Common myeloid progenitor, CD34-positive (primary cell): ENCODE measurements at regions not wholly inside any gene's neighbourhood (a gene's known extent, or its start where the extent isn't known, plus 50 kb on each side); places are given as distances from the start of the nearest gene placed in this dataset.

Experiments used
- CTCF ChIA-PET: fragments of 350-600 bp; sonication (Branson Sonifier 250); formaldehyde crosslinking; loops from one replicate; lab custom pipeline; 2021; ENCODE audit warnings: antibody characterized with exemption; lab: Charles Lee
- POLR2A ChIA-PET: fragments of 350-600 bp; sonication (Branson Sonifier 250); formaldehyde crosslinking; loops from one replicate; lab custom pipeline; 2021; ENCODE audit warnings: antibody characterized with exemption; lab: Charles Lee
- DNase-seq, 3 donors: peaks; one replicate each; pipeline versions ENCODE4 v3.0.0 to v3.0.0-alpha.2; 2013
- H3K27ac ChIP-seq, 2 experiments: 1 replicate in 1 of 2; 2 replicates in 1 of 2; pipeline ENCODE4 v1.7.0; 2013; ENCODE audit warnings: inconsistent platforms in 2 of 2, low read length in 2 of 2, mild to moderate bottlenecking in 2 of 2, low read depth in 1 of 2, moderate library complexity in 1 of 2; ENCODE audit not compliant: severe bottlenecking in 2 of 2, insufficient read depth in 1 of 2, poor library complexity in 1 of 2
- H3K27me3 ChIP-seq, 5 experiments: replicated peaks in 2 of 5; 1 replicate in 3 of 5; 2 replicates in 2 of 5; pipeline versions ENCODE4 v1.6.1 to v1.7.0; 2013; ENCODE audit warnings: low read length in 4 of 5, mild to moderate bottlenecking in 2 of 5, moderate library complexity in 2 of 5, inconsistent platforms in 1 of 5; ENCODE audit not compliant: insufficient read depth in 5 of 5, control insufficient read depth in 4 of 5
- H3K36me3 ChIP-seq, 4 experiments: 1 replicate in 2 of 4; 2 replicates in 2 of 4; pipeline versions ENCODE4 v1.6.1 to v1.7.0; 2013; ENCODE audit warnings: low read length in 3 of 4, control low read depth in 1 of 4, mild to moderate bottlenecking in 1 of 4; ENCODE audit not compliant: control insufficient read depth in 4 of 4, insufficient read depth in 4 of 4
- H3K4me1 ChIP-seq, 4 experiments: 1 replicate in 3 of 4; 2 replicates in 1 of 4; pipeline versions ENCODE4 v1.6.1 to v1.7.1; 2013; ENCODE audit warnings: low read length in 3 of 4, mild to moderate bottlenecking in 3 of 4, control low read depth in 1 of 4, inconsistent platforms in 1 of 4, moderate library complexity in 1 of 4; ENCODE audit not compliant: control insufficient read depth in 4 of 4, insufficient read depth in 4 of 4; ENCODE audit errors: control extremely low read depth in 1 of 4
- H3K4me3 ChIP-seq, 7 experiments: 1 replicate in 4 of 7; 2 replicates in 3 of 7; pipeline versions ENCODE4 v1.5.1 to v1.7.0; 2013; ENCODE audit warnings: mild to moderate bottlenecking in 7 of 7, low read length in 6 of 7, moderate library complexity in 6 of 7, inconsistent platforms in 2 of 7, low read depth in 2 of 7, control low read depth in 1 of 7; ENCODE audit not compliant: insufficient read depth in 4 of 7, control insufficient read depth in 1 of 7; ENCODE audit errors: extremely low read depth in 1 of 7
- H3K9me3 ChIP-seq, 5 experiments: 1 replicate in 4 of 5; 2 replicates in 1 of 5; pipeline versions ENCODE4 v1.6.1 to v1.7.1; 2013; ENCODE audit warnings: low read length in 4 of 5, mild to moderate bottlenecking in 2 of 5, inconsistent platforms in 1 of 5, low read depth in 1 of 5, moderate library complexity in 1 of 5; ENCODE audit not compliant: control insufficient read depth in 4 of 5, insufficient read depth in 2 of 5; ENCODE audit errors: control extremely low read depth in 1 of 5
- WGBS: methylation state at CpG from one replicate; pipeline ENCODE4 v1.1.5; 2013; ENCODE audit not compliant: insufficient coverage; 5-methylcytosine and 5-hydroxymethylcytosine counted together

GRCh38 chr6:11370191-11371018 is 137.9 kb upstream of the NEDD9 start:
- no peak overlapping the region for H3K4me3 ChIP-seq
- CTCF ChIA-PET, result no interaction called here
- 96% methylated on average over 24 of the region's 24 CpGs for WGBS
- H3K36me3 ChIP-seq, result no peaks in the 10 kb centered on the region
- DNase-seq, result no peak
- POLR2A ChIA-PET, result no interaction called here
- no peaks in the 10 kb centered on the region for H3K9me3 ChIP-seq
- H3K27ac ChIP-seq, result no peak overlapping the region
- no peaks in the 10 kb centered on the region for H3K27me3 ChIP-seq
- peaks cover 0 to 25% (median 2%) of the 10 kb centered on the region in 4 experiments for H3K4me1 ChIP-seq

GRCh38 chr6:11368760-11369159 is 136.3 kb upstream of the NEDD9 start:
- no peaks in the 10 kb centered on the region for H3K27me3 ChIP-seq
- WGBS, result 100% methylated on average over 1 of the region's 1 CpG
- ChIA-PET POLR2A (no interaction called here), CTCF (no interaction called here)
- no peak for DNase-seq
- no peak overlapping the region for H3K4me3 ChIP-seq
- H3K36me3 ChIP-seq, result peaks cover 0 to 5% (median 0%) of the 10 kb centered on the region in 4 experiments
- H3K4me1 ChIP-seq, result peaks cover 0 to 11% (median 3%) of the 10 kb centered on the region in 4 experiments
- no peak overlapping the region for H3K27ac ChIP-seq
- H3K9me3 ChIP-seq, result no peaks in the 10 kb centered on the region

GRCh38 chr6:11368264-11368663 is 135.8 kb upstream of the NEDD9 start:
- no peak overlapping the region for H3K4me3 ChIP-seq
- WGBS, result 100% methylated on average over 3 of the region's 5 CpGs

DNA sequence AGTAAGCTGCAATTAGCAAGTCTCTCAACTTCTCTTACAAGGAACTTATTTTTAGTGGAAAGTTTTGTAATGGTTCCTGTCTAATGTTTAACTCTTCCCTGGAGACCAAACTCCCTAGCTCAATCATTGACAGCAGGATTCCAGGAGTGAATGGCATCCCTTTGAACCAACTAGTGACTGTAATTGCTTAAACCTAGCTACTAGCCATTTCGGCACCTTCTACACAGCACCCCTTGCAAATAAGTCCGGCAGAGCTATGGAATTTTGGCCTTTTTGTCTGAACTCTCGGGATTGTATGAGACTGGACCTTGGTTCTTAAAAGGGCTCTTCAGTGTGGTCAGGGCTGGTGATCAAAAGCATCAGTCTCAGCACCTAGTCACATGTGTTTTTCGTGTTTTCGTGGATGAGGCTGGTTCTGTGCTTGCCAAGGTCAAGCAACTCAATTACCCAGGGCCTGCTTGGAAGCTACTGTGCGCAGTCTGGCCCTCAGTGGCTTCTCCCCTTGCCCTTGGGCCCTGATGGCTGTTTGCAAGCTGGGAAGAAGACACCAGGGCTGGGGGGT is 135.3 kb upstream of the NEDD9 start:
- no peaks in the 10 kb centered on the region for H3K27me3 ChIP-seq
- no peak overlapping the region for H3K4me3 ChIP-seq
- H3K36me3 ChIP-seq, result peaks cover 0 to 5% (median 0%) of the 10 kb centered on the region in 4 experiments
- CTCF ChIA-PET, result no interaction called here
- no peaks in the 10 kb centered on the region for H3K9me3 ChIP-seq
- POLR2A ChIA-PET, result no interaction called here
- DNase-seq, result no peak
- peaks cover 0 to 5% (median 1%) of the 10 kb centered on the region in 4 experiments for H3K4me1 ChIP-seq
- H3K27ac ChIP-seq, result no peak overlapping the region
- WGBS, result 100% methylated on average over 4 of the region's 6 CpGs

More at GRCh38 chr6:11368264-11368663, 135.8 kb upstream of the NEDD9 start:
- H3K27ac ChIP-seq, result no peak overlapping the region
- H3K4me1 ChIP-seq, result peaks cover 0 to 6% (median 3%) of the 10 kb centered on the region in 4 experiments
- POLR2A ChIA-PET, result no interaction called here
- H3K36me3 ChIP-seq, result peaks cover 0 to 5% (median 0%) of the 10 kb centered on the region in 4 experiments
- CTCF ChIA-PET, result no interaction called here
- no peaks in the 10 kb centered on the region for H3K27me3 ChIP-seq
- no peaks in the 10 kb centered on the region for H3K9me3 ChIP-seq
- DNase-seq, result no peak

GRCh38 chr6:11366934-11367637 is 134.6 kb upstream of the NEDD9 start:
- peaks cover 0 to 5% (median 0%) of the 10 kb centered on the region in 4 experiments for H3K36me3 ChIP-seq
- 90% methylated on average over 2 of the region's 4 CpGs for WGBS
- no peaks in the 10 kb centered on the region for H3K9me3 ChIP-seq
- no peaks in the 10 kb centered on the region for H3K27me3 ChIP-seq
- H3K4me1 ChIP-seq, result peaks cover 0 to 1% (median 0%) of the 10 kb centered on the region in 4 experiments
- H3K4me3 ChIP-seq, result no peak overlapping the region
- no peak for DNase-seq
- ChIA-PET POLR2A (no interaction called here), CTCF (no interaction called here)
- no peak overlapping the region for H3K27ac ChIP-seq

- H3K27me3 ChIP-seq, result no peaks in the 10 kb centered on the region
- WGBS, result 98% methylated on average over 5 of the region's 7 CpGs
- H3K27ac ChIP-seq, result no peak overlapping the region
- CTCF ChIA-PET, result no interaction called here
- H3K36me3 ChIP-seq, result peaks cover 0 to 5% (median 0%) of the 10 kb centered on the region in 4 experiments
- peaks cover 0 to 1% (median 0%) of the 10 kb centered on the region in 4 experiments for H3K4me1 ChIP-seq
- POLR2A ChIA-PET, result no interaction called here
- H3K4me3 ChIP-seq, result no peak overlapping the region
- no peaks in the 10 kb centered on the region for H3K9me3 ChIP-seq
- peak in 2 of 3 donors; percentile 17 to 22 for DNase-seq
Measured at GRCh38 chr6:11366183-11366933, 133.9 kb upstream of the NEDD9 start.
